Epidermal melanocyte (primary cell): ENCODE measurements at regions not wholly inside any gene's neighbourhood (a gene's known extent, or its start where the extent isn't known, plus 50 kb on each side); places are given as distances from the start of the nearest gene placed in this dataset.

ENCODE experiments used
- DNase-seq: peaks from one replicate; pipeline ENCODE4 v3.0.0; 2011; ENCODE audit warnings: low spot score; ENCODE audit not compliant: insufficient read length

- DNase-seq: peak; percentile 44
Observed at GRCh38 chr14:61192989-61193388, 88.1 kb downstream of the TMEM30B start.

DNA sequence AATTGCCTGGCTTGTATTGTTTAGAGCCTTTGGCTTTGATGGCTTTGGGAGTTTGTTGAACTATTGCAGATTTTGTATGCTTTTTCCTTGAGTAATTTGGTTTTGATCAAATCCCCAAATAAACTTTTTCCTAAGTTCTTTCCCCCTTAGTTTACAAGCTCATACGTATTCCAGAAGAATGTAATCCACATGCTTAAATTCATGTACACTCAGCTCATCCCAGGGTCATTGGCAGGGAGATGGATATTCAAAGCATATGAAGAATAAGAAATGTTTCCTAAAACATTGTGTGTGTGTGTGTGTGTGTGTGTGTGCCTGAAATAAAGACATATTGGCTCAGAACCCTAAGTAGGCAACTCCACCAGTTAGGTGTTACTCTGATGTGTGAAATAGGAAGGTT lies 89.4 kb downstream of the TMEM30B start:
- no peak for DNase-seq

DNA sequence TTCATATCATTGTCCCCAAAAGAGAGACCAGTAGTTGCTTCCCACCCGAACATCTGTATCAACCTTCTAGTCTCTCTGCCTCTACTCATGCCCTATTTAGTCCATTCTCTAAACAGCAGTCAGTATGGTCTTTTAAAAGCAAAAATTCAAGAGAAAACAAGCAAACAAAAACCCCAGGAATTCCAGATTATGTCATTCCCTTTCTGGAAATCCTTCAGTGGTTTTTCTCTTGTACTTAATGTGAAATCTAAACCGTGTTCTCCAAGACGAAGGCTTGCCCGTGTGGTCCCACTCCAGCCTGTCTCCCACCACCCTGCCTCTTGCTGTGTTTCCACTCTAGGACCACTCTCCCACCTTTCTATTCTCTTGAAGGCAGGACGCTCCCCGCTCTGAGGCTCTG lies 90.8 kb downstream of the TMEM30B start:
- no peak for DNase-seq

DNA sequence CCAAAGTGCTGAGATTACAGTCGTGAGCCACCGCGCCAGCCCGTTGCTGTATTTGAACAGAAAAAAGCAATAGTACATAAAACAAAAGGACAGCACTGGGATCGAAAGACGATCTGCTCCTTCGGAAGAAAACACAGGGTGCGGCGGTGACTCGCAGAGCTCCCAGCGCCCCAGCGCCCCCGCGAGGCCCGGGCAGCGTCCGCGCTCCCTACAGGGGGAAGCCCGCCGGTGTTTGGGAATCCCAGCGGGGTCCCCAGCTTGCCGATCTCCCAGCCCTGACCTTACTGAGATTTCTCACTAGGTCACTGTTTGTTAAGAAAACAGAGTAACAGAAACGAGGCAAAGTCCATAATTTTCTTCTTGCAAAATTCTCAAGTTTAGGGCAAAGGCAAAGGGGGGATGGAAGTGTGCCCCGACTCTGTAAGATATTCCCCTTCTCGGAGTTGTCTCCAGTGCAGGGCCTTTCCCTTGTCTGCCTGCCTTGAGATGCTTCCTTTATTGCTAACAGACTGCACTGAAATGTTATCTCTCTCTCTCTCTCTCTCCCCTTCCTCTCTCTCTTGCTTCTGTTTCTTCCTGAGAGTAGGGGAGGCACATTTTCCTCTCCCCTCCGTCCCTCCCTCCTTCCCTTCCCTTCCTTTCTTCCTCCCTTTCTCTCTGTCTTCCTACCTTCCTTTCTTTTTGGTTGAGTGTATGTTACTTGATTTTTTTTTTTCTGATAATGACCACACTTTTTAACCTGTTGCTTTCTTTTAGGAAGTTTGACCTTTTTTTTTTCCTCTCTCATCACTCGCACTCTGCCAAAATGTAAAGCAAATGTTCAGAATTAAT lies 91.9 kb downstream of the TMEM30B start:
- no peak for DNase-seq

DNA sequence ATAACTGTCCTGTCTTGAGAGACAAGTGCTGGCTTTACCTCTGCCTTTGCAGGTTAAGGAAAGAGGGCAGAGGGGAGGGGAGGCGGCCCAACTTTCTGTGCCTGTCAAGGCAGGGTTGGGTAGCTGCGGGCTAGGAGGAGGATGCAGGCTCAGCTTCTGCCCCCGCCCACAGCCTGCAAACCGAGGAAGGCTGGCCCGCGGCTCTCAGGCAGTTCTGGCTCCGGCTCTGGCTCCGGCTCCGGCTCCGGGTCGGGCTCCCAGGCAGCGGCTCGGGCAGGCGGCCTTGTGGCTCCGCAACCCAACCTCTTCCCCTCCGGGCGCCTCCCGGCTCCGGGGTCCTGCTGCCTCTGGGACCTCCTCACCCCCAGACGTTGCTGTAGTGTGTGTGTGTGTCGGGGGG lies 92.9 kb downstream of the TMEM30B start:
- DNase-seq: no peak

GRCh38 chr14:61187196-61187905 lies 93.8 kb downstream of the TMEM30B start:
- no peak for DNase-seq

DNA sequence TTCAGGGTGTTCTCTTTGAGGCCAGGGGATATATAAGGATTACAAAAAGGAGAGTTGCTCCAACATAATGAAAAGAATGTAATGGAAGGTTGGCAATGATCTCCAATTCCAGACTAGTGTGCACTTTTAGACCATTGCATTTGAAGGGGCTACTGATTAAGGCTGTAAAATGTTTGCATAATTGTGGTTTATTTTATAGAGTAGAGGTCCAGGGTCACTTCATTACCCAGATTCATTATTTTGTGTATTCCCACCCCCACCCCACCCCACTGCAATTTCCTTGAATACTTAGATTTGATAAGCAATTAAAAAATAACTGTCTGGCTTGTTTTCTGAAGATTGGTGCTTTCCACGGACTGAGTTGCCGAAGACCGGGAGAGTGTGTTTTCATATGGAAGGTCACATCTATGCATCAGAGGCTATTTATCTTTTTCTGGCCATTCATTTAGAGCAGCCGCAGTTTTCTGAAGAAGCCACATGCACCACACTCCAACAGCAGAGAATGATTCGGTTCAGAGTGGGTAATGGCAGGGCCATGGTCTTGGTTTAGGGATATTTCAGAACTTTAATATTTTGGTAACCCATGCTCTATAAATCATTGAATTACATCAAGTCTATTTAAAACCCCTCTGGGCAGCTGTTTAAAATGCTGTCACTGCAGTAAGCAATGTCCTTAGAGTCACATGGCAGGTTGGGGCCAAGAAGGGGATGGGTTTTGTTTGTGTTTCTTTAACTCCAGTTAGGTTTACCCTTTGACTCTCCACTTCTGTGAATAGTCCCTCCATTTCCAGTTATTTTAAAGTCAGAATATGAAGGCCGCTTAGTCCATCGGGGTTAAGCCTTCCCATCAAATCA lies 94.6 kb downstream of the TMEM30B start:
- DNase-seq: no peak

DNA sequence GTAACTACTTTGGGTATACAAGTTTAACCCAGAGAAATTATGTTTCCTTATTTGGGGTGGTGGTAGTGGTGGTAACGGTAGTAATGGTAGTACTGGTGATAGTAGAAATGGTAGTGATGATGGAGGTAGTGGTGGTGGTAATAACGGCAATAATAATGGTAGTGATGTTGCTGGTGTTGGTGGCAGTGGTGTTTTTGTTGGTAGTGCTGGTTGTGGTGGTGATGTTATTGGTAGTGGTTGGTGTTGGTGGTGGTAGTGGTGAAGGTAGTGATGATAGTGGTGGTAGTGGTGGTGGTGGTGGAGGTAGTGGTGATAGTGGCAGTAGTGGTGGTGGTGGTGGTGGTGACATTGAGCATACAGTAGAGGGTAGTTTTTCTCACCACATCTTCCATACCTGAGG lies 95.6 kb downstream of the TMEM30B start:
- DNase-seq: no peak

GRCh38 chr14:61184112-61184511 lies 97.0 kb downstream of the TMEM30B start:
- DNase-seq: peak; percentile 80

DNA sequence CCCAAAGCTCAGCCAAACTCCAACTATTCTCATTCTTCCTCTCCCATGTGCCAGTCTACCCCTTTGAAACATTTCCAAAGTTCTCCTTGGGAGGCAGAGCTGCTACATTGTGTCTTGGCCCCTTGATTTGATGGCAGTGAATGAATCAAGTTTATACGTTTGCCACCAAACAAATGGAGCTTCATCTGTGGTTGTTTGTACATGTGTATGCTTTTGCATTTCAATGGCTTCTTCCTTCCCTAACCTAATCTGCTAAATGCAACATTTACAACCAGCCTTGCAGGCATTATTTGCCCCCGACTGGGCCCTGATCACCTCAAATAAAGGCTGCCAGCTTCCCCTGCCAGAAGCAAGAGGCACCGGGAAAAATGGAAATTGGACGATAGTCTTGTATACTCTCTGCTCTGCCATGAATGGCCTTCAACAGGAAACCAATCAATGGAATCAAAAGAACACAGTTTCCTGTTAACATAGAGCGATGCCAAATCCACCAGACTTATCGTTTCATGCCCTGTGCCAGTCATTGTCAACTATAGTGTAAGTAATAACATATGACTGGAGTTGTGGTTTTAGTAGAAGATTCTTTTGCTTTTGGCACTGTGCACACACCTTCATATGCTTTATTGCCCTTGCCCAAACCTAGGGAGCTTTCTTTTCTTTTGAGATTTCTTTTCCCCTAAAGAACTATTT lies 97.8 kb downstream of the TMEM30B start:
- DNase-seq: no peak

- no peak for DNase-seq
Observed at GRCh38 chr14:61179796-61180398, 101.2 kb downstream of the TMEM30B start.

DNA sequence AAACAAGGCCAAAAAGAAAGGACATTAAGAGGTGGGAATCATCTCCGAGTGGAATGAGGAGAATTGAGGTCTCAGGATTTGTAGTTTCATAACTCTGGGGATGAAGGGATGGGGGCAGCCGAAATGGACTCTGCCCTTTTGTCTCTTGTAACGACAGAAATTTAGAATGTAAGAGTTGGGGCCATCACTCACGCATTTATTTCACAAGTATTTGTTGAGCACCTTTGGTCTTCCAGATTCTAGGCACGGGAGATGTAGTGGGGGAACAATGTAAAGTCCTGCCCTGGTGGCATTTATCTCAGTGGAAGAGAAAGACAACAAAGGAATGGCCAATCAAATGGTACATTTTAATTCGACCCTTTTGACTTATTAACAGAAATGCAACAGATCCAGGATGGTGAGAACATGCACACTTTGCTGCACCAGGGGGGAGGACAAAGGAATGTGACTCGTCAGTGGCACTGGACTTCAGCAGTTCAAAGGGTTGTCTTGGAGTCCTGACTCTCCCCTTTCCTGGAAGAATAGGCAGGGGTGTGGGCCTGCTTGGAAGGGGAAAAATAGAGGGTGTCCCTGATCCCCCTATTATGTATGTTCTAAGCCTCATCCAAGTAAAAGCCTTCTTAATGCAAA lies 102.0 kb downstream of the TMEM30B start:
- DNase-seq: no peak

DNA sequence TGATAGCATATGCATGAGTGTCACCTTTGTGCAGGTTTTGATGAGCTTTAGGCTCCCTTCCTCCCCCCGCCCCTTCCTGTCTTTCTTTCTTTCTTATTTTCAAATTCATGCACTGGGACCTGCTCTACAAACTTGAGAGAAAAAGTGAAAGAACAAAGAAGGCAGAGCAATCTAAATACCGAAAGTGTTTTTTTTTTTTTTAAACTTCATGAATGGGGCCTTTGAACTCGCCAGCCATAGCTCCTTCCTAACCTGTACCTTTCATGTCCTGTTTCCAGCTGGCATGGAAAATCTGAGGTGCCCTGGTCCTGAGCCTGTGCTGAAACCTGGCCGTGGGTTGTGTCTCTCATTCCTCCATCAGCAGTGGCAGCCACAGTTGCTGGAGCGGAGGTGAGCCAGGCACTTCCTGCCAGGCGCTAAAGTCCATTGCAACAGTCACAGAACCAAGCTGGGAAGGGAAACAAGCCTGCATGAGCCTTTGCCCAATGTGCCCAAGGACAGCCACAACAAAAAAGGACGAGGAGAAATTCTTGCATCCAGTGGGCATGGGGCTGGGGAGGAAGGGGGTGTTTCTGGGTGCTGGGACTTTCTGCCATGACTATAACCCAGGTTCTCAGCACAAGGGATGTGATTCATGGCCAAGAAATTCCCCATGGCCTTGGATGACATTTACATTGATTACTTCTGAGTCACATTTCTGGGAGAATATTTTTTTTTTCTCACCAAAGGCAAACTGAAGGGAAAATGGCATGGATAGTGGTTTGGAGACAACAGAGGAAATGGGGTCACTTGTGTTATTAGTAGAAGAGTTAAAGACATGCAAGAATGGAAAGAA lies 102.7 kb downstream of the TMEM30B start:
- DNase-seq: peak; percentile 51

- DNase-seq: no peak
Observed at GRCh38 chr14:61177279-61178225, 103.6 kb downstream of the TMEM30B start.

GRCh38 chr14:61176686-61177085 lies 104.5 kb downstream of the TMEM30B start:
- no peak for DNase-seq

- no peak for DNase-seq
Observed at GRCh38 chr14:61174987-61175386, 106.2 kb downstream of the TMEM30B start.

DNA sequence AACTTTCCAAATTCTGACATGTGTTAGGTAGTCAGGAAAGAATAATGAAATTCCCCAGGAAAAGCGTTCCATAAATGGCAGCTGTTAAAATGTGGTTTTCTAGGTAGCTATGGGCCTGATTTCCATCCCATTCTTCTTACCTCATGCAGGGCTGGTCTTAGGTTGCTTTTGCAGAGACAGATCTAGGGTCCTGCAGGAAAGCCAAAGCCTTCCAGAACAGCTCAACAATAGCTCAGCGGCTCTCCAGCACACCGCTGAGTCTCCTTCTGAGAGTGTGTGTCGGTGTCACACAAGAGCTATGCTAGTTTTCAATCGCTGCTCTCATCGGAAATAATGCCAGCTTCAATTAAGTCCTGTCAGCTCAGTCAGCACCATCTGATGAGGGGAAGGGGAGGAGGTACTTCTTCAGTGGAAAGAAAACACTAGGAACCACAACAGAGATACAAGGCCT lies 106.7 kb downstream of the TMEM30B start:
- no peak for DNase-seq

DNA sequence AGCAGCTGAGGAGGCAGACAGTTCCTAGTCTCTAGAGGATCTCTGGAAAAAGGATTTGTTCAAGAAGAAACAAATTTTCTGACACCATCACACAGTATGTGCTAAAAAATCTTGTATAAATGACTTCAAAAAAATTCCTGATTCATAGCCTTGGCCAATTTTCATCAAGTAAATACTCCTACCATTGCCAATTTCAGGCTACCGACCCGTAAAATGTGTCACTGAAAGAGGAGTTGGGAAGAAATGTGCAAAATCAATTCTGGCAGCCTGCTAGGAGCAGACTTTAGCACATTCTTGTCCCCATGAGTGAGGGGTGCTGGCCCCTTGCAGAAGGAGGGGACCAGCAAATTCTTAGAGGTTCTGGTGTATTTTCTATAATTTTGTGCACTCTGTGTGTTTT lies 109.4 kb downstream of the TMEM30B start:
- no peak for DNase-seq
